ENCODE measurements at regions not wholly inside any gene's neighbourhood (a gene's known extent, or its start where the extent isn't known, plus 50 kb on each side); places are given as distances from the start of the nearest gene placed in this dataset.

- Histone ChIP-seq H3K4me3 (no peak overlapping the region), H3K4me1 (no peaks in the 10 kb centered on the region), H3K27ac (no peak overlapping the region), H3K36me3 (no peaks in the 10 kb centered on the region), H3K27me3 (no peaks in the 10 kb centered on the region), H3K9me3 (replicated peaks) (no peaks in the 10 kb centered on the region)
- peak in 1 of 2 experiments; percentile 6 for DNase-seq
These were observed 65.2 kb downstream of the DPRX start for GRCh38 chr19:53696951-53697350.

DNA sequence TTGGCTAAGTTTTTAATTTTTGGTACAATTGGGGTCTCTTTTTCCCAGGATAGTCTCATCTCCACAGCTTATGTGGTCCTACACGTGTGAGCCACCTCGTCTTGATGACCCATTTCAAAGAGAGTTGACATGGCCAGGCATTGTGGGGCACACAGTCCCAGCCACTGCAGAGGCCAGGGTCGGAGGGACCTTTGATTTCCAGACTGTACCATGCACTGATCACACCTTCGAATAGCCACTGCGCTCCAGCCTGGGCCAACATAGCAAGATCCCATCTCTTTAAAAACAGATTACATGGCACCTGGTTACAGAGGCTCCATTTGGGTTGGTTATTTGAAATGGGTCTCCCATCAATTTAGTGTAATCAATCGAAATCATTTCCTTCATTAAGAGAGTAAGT lies 71.6 kb downstream of the DPRX start:
- no peaks in the 10 kb centered on the region for H3K4me1 ChIP-seq
- DNase-seq: no peak
- no peak overlapping the region for H3K27ac ChIP-seq

DNA sequence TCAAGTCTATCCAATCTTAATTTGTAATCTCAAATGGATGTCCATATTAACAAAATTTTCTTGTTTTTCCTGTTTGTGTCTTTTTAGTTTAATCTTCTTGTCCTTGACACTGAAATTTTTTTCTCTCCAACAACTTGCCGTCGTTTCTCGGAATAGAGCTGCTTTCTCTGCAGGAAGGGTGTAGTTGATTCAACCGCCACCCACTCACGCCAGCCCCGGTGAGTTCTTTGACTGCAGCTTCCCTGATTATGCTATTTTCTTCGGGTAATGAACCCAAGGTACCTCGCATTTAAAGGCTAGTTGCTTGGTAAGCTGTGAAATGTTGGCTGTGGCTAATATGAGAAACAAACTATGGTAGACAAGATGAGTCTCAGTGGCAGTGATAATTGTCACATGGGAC lies 72.2 kb downstream of the DPRX start:
- H3K9me3 ChIP-seq (replicated peaks): no peaks in the 10 kb centered on the region
- no peak overlapping the region for H3K4me3 ChIP-seq
- no peaks in the 10 kb centered on the region for H3K4me1 ChIP-seq
- no peaks in the 10 kb centered on the region for H3K36me3 ChIP-seq
- H3K27ac ChIP-seq: no peak overlapping the region
- no peak for DNase-seq
- no peaks in the 10 kb centered on the region for H3K27me3 ChIP-seq

More for the DNA sequence above, 71.6 kb downstream of the DPRX start:
- H3K36me3 ChIP-seq: no peaks in the 10 kb centered on the region
- no peaks in the 10 kb centered on the region for H3K9me3 ChIP-seq (replicated peaks)
- no peak overlapping the region for H3K4me3 ChIP-seq
- H3K27me3 ChIP-seq: no peaks in the 10 kb centered on the region

- no peaks in the 10 kb centered on the region for H3K27me3 ChIP-seq
- H3K9me3 ChIP-seq (replicated peaks): no peaks in the 10 kb centered on the region
- H3K36me3 ChIP-seq: no peaks in the 10 kb centered on the region
- no peak for DNase-seq
- no peaks in the 10 kb centered on the region for H3K4me1 ChIP-seq
- H3K4me3 ChIP-seq: no peak overlapping the region
- H3K27ac ChIP-seq: no peak overlapping the region
These were observed 75.5 kb downstream of the DPRX start for GRCh38 chr19:53707278-53707677.

DNA sequence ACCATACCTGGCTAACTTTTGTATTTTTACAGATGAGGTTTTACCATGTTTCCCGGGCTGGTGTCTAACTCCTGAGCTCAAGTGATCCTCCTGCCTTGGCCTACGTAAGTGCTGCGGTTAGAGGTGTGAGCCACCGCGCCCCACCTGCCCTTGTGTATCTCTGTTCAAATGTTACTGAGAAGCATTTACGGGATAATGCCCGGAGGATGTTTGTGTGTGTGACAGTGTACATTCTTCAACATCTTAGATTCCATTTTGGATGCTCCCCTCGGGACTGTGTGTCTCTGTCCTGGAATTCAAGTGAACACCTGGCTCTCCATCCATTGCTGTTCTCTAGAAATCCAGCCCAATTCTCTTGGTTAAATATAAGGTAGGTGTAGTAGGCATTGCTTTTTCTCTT lies 93.7 kb downstream of the NLRP12 start:
- DNase-seq: no peak
- Histone ChIP-seq H3K4me3 (no peak overlapping the region), H3K9me3 (replicated peaks) (no peaks in the 10 kb centered on the region), H3K36me3 (no peaks in the 10 kb centered on the region), H3K4me1 (no peaks in the 10 kb centered on the region), H3K27ac (no peak overlapping the region), H3K27me3 (no peaks in the 10 kb centered on the region)
